GM19467 (cell line): ENCODE measurements at regions not wholly inside any gene's neighbourhood (a gene's known extent, or its start where the extent isn't known, plus 50 kb on each side); places are given as distances from the start of the nearest gene placed in this dataset.
"Not testable (repeated sequence)": the region's sequence is repeated elsewhere in the genome, so short reads cannot be mapped to it uniquely, and the experiment has no call there.

ENCODE experiments used
- ATAC-seq: cut with Tn5 transposase; IDR thresholded peaks from one replicate; pipeline ENCODE4 v1.9.1; 2021; ENCODE audit warnings: mild to moderate bottlenecking, moderate library complexity; ENCODE audit not compliant: unreplicated experiment

GRCh38 chr13:78876915-78877549 lies 218.1 kb upstream of the OBI1 start:
- no peak for ATAC-seq

- ATAC-seq = peak; percentile 81
Observed at GRCh38 chr13:78875792-78876580, 217.0 kb upstream of the OBI1 start.

- no peak for ATAC-seq
Observed at GRCh38 chr13:78868991-78869390, 210.0 kb upstream of the OBI1 start.

GRCh38 chr13:78867655-78868054 lies 208.7 kb upstream of the OBI1 start:
- no peak for ATAC-seq

- not testable (repeated sequence) for ATAC-seq
Observed at GRCh38 chr13:78866076-78866475, 207.1 kb upstream of the OBI1 start.

GRCh38 chr13:78862446-78862845 lies 203.5 kb upstream of the OBI1 start:
- ATAC-seq = no peak

- ATAC-seq = no peak
Observed at GRCh38 chr13:78852709-78853108, 193.8 kb upstream of the OBI1 start.

- ATAC-seq = no peak
Observed at GRCh38 chr13:78845656-78846365, 186.9 kb upstream of the OBI1 start.

GRCh38 chr13:78844106-78844505 lies 185.2 kb upstream of the OBI1 start:
- ATAC-seq = no peak

- no peak for ATAC-seq
Observed at GRCh38 chr13:78841358-78841963, 182.5 kb upstream of the OBI1 start.

- ATAC-seq = no peak
Observed at GRCh38 chr13:78836238-78836784, 177.4 kb upstream of the OBI1 start.

GRCh38 chr13:78832461-78832860 lies 173.5 kb upstream of the OBI1 start:
- ATAC-seq = no peak

GRCh38 chr13:78830508-78830907 lies 171.6 kb upstream of the OBI1 start:
- ATAC-seq = no peak

GRCh38 chr13:78829821-78830220 lies 170.9 kb upstream of the OBI1 start:
- no peak for ATAC-seq

GRCh38 chr13:78827471-78827870 lies 168.5 kb upstream of the OBI1 start:
- ATAC-seq = no peak

- no peak for ATAC-seq
Observed at GRCh38 chr13:78826936-78827335, 168.0 kb upstream of the OBI1 start.

- ATAC-seq = no peak
Observed at GRCh38 chr13:78826312-78826711, 167.4 kb upstream of the OBI1 start.

- ATAC-seq = no peak
Observed at GRCh38 chr13:78820541-78820940, 161.6 kb upstream of the OBI1 start.

- no peak for ATAC-seq
Observed at GRCh38 chr13:78816592-78816991, 157.6 kb upstream of the OBI1 start.

GRCh38 chr13:78816154-78816553 lies 157.2 kb upstream of the OBI1 start:
- ATAC-seq = no peak

- no peak for ATAC-seq
Observed at GRCh38 chr13:78806457-78806856, 147.5 kb upstream of the OBI1 start.
